ENCODE measurements at regions not wholly inside any gene's neighbourhood (a gene's known extent, or its start where the extent isn't known, plus 50 kb on each side); places are given as distances from the start of the nearest gene placed in this dataset.

GRCh38 chr3:115524549-115524948, 98.8 kb upstream of the GAP43 start:
- no peak overlapping the region for H3K27ac ChIP-seq (ENCODE audit: extremely low read length, insufficient read depth, low read length)
- no peak overlapping the region for H3K4me3 ChIP-seq (replicated peaks in 1 of 3; ENCODE audit: insufficient read depth in 1 of 3, low read depth in 2 of 3, low read length in 3 of 3)
- TF ChIP-seq ZMAT3 (CRISPR knock-in tag; conservative IDR thresholded peaks at IDR 0.05) (no peak), MTF2 (CRISPR knock-in tag; IDR thresholded peaks at IDR 0.05; ENCODE audit: borderline replicate concordance) (no peak), KAT2B (IDR thresholded peaks at IDR 0.05; ENCODE audit: borderline replicate concordance, low read depth, low read length) (no peak)
- H3K36me3 ChIP-seq (replicated peaks in 1 of 2; ENCODE audit: control insufficient read depth in 1 of 2, insufficient read depth in 2 of 2, low read length in 2 of 2), result no peaks in the 10 kb centered on the region
- H3K79me2 ChIP-seq (ENCODE audit: insufficient read depth, low read length), result no peaks in the 10 kb centered on the region
- no peak for FAIRE-seq
- in situ Hi-C loops (cut with HindIII; ENCODE audit: extremely low pct_ligation_motif_present, low pct_unique_long_range_greater_than_20kb) (no loop called here), intact Hi-C loops (cut with micrococcal nuclease; ENCODE audit: unreplicated experiment) (no loop called here)
- ATAC-seq, result no peak
- 0% methylated on average over 2 of the region's 2 CpGs for WGBS (ENCODE audit: low lambda C conversion rate)
- H3K9ac ChIP-seq (ENCODE audit: insufficient read depth, low read depth, low read length), result no peak overlapping the region
- no peaks in the 10 kb centered on the region for H3K9me3 ChIP-seq (ENCODE audit: low read length)
- no peak overlapping the region for H2AFZ ChIP-seq (ENCODE audit: low read length)
- ChIA-PET POLR2A (no interaction called here), CTCF (ENCODE audit: low intra/inter-chr PET ratio, low total read pairs) (no interaction called here)
- no peak for DNase-seq (ENCODE audit: low spot score)
- H3K27me3 ChIP-seq (ENCODE audit: control insufficient read depth in 1 of 2, insufficient read depth in 2 of 2, low read length in 2 of 2), result no peaks in the 10 kb centered on the region; a peak in 1 of 5 replicates
- no peaks in the 10 kb centered on the region for H3K4me1 ChIP-seq (ENCODE audit: insufficient read depth, low read length)
- no TSS peak for BruUV-seq (replicated peaks)
- no peak overlapping the region for H3K4me2 ChIP-seq (ENCODE audit: low read depth, low read length)
- no peaks in the 10 kb centered on the region for H4K20me1 ChIP-seq (ENCODE audit: insufficient read depth, low read length)

- H3K27ac ChIP-seq (ENCODE audit: extremely low read length, insufficient read depth, low read length), result no peak overlapping the region
- in situ Hi-C loops (cut with HindIII; ENCODE audit: extremely low pct_ligation_motif_present, low pct_unique_long_range_greater_than_20kb), result no loop called here
- TF ChIP-seq ZNF546 (CRISPR knock-in tag; conservative IDR thresholded peaks at IDR 0.05) (no peak), SETDB1 (CRISPR knock-in tag; IDR thresholded peaks at IDR 0.05; ENCODE audit: borderline replicate concordance) (no peak), ZNF446 (CRISPR knock-in tag; IDR thresholded peaks at IDR 0.05) (no peak), ZSCAN31 (CRISPR knock-in tag; IDR thresholded peaks at IDR 0.05; ENCODE audit: low read depth) (no peak), RNF219 (CRISPR knock-in tag; IDR thresholded peaks at IDR 0.05) (no peak), MTF1 (CRISPR knock-in tag; IDR thresholded peaks at IDR 0.05) (no peak), POLR2G (IDR thresholded peaks at IDR 0.05; ENCODE audit: low read depth, low read length) (no peak), ZNF788 (CRISPR knock-in tag; IDR thresholded peaks at IDR 0.05; ENCODE audit: borderline replicate concordance) (no peak), ZHX2 (IDR thresholded peaks at IDR 0.05; ENCODE audit: low read depth) (no peak), ZHX2 (CRISPR knock-in tag; IDR thresholded peaks at IDR 0.05; ENCODE audit: borderline replicate concordance) (no peak)
Measured at GRCh38 chr3:115525731-115526130, 97.6 kb upstream of the GAP43 start.

More at GRCh38 chr3:115525731-115526130, 97.6 kb upstream of the GAP43 start:
- ChIA-PET POLR2A (no interaction called here), CTCF (ENCODE audit: low intra/inter-chr PET ratio, low total read pairs) (no interaction called here)
- H3K79me2 ChIP-seq (ENCODE audit: insufficient read depth, low read length), result no peaks in the 10 kb centered on the region
- FAIRE-seq (no peak), ATAC-seq (no peak), DNase-seq (ENCODE audit: low spot score) (no peak)
- no peaks in the 10 kb centered on the region for H3K4me1 ChIP-seq (ENCODE audit: insufficient read depth, low read length)
- no TSS peak for BruUV-seq (replicated peaks)
- no peaks in the 10 kb centered on the region; a peak in 1 of 5 replicates for H3K27me3 ChIP-seq (ENCODE audit: control insufficient read depth in 1 of 2, insufficient read depth in 2 of 2, low read length in 2 of 2)
- no peaks in the 10 kb centered on the region for H3K9me3 ChIP-seq (ENCODE audit: low read length)
- intact Hi-C loops (cut with micrococcal nuclease; ENCODE audit: unreplicated experiment), result no loop called here
- WGBS (ENCODE audit: low lambda C conversion rate), result 0% methylated on average over 1 of the region's 1 CpG
- H3K4me2 ChIP-seq (ENCODE audit: low read depth, low read length), result no peak overlapping the region
- H3K9ac ChIP-seq (ENCODE audit: insufficient read depth, low read depth, low read length), result no peak overlapping the region
- H2AFZ ChIP-seq (ENCODE audit: low read length), result no peak overlapping the region
- H4K20me1 ChIP-seq (ENCODE audit: insufficient read depth, low read length), result no peaks in the 10 kb centered on the region
- H3K36me3 ChIP-seq (replicated peaks in 1 of 2; ENCODE audit: control insufficient read depth in 1 of 2, insufficient read depth in 2 of 2, low read length in 2 of 2), result no peaks in the 10 kb centered on the region
- no peak overlapping the region for H3K4me3 ChIP-seq (replicated peaks in 1 of 3; ENCODE audit: insufficient read depth in 1 of 3, low read depth in 2 of 3, low read length in 3 of 3)

All from HepG2 (cell line).